ENCODE measurements at regions not wholly inside any gene's neighbourhood (a gene's known extent, or its start where the extent isn't known, plus 50 kb on each side); places are given as distances from the start of the nearest gene placed in this dataset.

GRCh38 chr5:51043745-51044144, 339.5 kb upstream of the ISL1 start:
- no peak overlapping the region for H3K27ac ChIP-seq
- no peak overlapping the region for H3K4me3 ChIP-seq
- 67% methylated on average over 5 of the region's 5 CpGs for WGBS
- TF ChIP-seq POLR2AphosphoS5 (IDR thresholded peaks at IDR 0.05) (no peak), POLR2A (IDR thresholded peaks at IDR 0.05) (no peak)
- TF ChIP-seq, protein P1, sequence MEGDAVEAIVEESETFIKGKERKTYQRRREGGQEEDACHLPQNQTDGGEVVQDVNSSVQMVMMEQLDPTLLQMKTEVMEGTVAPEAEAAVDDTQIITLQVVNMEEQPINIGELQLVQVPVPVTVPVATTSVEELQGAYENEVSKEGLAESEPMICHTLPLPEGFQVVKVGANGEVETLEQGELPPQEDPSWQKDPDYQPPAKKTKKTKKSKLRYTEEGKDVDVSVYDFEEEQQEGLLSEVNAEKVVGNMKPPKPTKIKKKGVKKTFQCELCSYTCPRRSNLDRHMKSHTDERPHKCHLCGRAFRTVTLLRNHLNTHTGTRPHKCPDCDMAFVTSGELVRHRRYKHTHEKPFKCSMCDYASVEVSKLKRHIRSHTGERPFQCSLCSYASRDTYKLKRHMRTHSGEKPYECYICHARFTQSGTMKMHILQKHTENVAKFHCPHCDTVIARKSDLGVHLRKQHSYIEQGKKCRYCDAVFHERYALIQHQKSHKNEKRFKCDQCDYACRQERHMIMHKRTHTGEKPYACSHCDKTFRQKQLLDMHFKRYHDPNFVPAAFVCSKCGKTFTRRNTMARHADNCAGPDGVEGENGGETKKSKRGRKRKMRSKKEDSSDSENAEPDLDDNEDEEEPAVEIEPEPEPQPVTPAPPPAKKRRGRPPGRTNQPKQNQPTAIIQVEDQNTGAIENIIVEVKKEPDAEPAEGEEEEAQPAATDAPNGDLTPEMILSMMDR (IDR thresholded peaks at IDR 0.05), result no peak
- no peaks in the 10 kb centered on the region for H3K27me3 ChIP-seq (replicated peaks; ENCODE audit: insufficient read depth)
- intact Hi-C loops (cut with DNase I), result no loop called here
- H3K4me1 ChIP-seq (replicated peaks), result no peaks in the 10 kb centered on the region
- H3K9me3 ChIP-seq, result no peaks in the 10 kb centered on the region
- no peak for DNase-seq (ENCODE audit: low spot score)
- no peaks in the 10 kb centered on the region for H3K36me3 ChIP-seq

- Histone ChIP-seq H3K36me3 (no peaks in the 10 kb centered on the region), H3K9me3 (no peaks in the 10 kb centered on the region), H3K4me1 (replicated peaks) (no peaks in the 10 kb centered on the region), H3K27me3 (replicated peaks; ENCODE audit: insufficient read depth) (no peaks in the 10 kb centered on the region), H3K4me3 (no peak overlapping the region), H3K27ac (no peak overlapping the region)
- WGBS, result 81% methylated on average over 4 of the region's 4 CpGs
- intact Hi-C loops (cut with DNase I), result no loop called here
- DNase-seq (ENCODE audit: low spot score), result no peak
- TF ChIP-seq POLR2A (IDR thresholded peaks at IDR 0.05) (no peak), POLR2AphosphoS5 (IDR thresholded peaks at IDR 0.05) (no peak)
- TF ChIP-seq, protein P1 (IDR thresholded peaks at IDR 0.05), result no peak
Observed at GRCh38 chr5:51047369-51047768, 335.9 kb upstream of the ISL1 start.

- no peaks in the 10 kb centered on the region for H3K4me1 ChIP-seq (replicated peaks)
- WGBS, result 70% methylated on average over 2 of the region's 2 CpGs
- no peak overlapping the region for H3K27ac ChIP-seq
- H3K36me3 ChIP-seq, result no peaks in the 10 kb centered on the region
- no peak for DNase-seq (ENCODE audit: low spot score)
- H3K27me3 ChIP-seq (replicated peaks; ENCODE audit: insufficient read depth), result no peaks in the 10 kb centered on the region
- intact Hi-C loops (cut with DNase I), result no loop called here
- H3K4me3 ChIP-seq, result no peak overlapping the region
- TF ChIP-seq POLR2AphosphoS5 (IDR thresholded peaks at IDR 0.05) (no peak), POLR2A (IDR thresholded peaks at IDR 0.05) (no peak)
- TF ChIP-seq, protein P1 (IDR thresholded peaks at IDR 0.05), result no peak
- H3K9me3 ChIP-seq, result no peaks in the 10 kb centered on the region
Observed at GRCh38 chr5:51053361-51053760, 329.9 kb upstream of the ISL1 start.

DNA sequence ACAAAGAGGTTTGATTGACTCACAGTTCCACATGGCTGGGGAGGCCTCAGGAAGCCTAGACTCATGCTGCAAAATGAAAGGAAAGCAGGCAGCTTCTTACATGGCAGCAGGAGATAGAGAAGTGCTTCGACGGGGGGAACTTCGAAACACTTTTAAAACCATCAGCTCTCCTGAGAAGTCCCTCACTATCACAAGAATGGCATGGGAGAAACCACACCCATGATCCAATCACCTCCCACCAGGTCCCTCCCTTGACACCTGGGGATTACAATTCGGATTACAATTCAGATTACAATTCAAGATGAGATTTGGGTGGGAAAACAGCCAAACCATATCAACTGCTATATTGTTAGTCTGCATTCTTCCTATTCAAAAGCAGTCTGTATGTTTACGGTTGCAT, 322.3 kb upstream of the ISL1 start:
- Histone ChIP-seq H3K9me3 (no peaks in the 10 kb centered on the region), H3K27me3 (replicated peaks; ENCODE audit: insufficient read depth) (no peaks in the 10 kb centered on the region), H3K4me3 (no peak overlapping the region), H3K36me3 (no peaks in the 10 kb centered on the region), H3K4me1 (replicated peaks) (no peaks in the 10 kb centered on the region), H3K27ac (no peak overlapping the region)
- DNase-seq (ENCODE audit: low spot score), result no peak
- intact Hi-C loops (cut with DNase I), result no loop called here
- no peak for TF ChIP-seq POLR2AphosphoS5 (IDR thresholded peaks at IDR 0.05)
- WGBS, result 48% methylated on average over 5 of the region's 5 CpGs

- H3K9me3 ChIP-seq, result no peaks in the 10 kb centered on the region
- H3K36me3 ChIP-seq, result no peaks in the 10 kb centered on the region
- DNase-seq (ENCODE audit: low spot score), result no peak
- H3K4me1 ChIP-seq (replicated peaks), result no peaks in the 10 kb centered on the region
- H3K27ac ChIP-seq, result no peak overlapping the region
- no peak for TF ChIP-seq POLR2AphosphoS5 (IDR thresholded peaks at IDR 0.05)
- TF ChIP-seq POLR2A (IDR thresholded peaks at IDR 0.05), result no peak
- TF ChIP-seq, protein P1 (IDR thresholded peaks at IDR 0.05), result no peak
- H3K27me3 ChIP-seq (replicated peaks; ENCODE audit: insufficient read depth), result no peaks in the 10 kb centered on the region
- 94% methylated on average over 4 of the region's 5 CpGs for WGBS
- intact Hi-C loops (cut with DNase I), result no loop called here
- no peak overlapping the region for H3K4me3 ChIP-seq
Observed at GRCh38 chr5:51072937-51073336, 310.3 kb upstream of the ISL1 start.
